ENCODE measurements at regions not wholly inside any gene's neighbourhood (a gene's known extent, or its start where the extent isn't known, plus 50 kb on each side); places are given as distances from the start of the nearest gene placed in this dataset.

DNA sequence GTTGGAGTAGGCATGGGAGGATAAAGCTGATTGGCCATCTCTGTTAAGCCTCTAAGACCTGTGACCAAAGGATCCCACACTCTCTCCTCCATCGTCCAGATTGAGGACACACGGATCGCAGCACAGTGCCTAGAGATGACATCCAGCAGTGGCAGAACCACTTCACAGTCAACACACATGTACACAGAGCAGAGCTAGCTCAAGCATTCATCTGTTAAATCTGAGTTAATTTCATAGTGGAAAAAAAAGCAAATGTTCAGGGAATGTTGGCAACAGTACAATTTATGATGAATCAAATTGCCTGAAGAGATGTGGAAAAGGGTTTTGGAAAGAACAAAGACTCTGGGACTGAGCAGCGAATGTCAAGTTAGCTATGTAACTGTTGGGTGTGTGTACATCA is 108.1 kb upstream of the PLAAT1 start (continued):
- TF ChIP-seq, protein P1, sequence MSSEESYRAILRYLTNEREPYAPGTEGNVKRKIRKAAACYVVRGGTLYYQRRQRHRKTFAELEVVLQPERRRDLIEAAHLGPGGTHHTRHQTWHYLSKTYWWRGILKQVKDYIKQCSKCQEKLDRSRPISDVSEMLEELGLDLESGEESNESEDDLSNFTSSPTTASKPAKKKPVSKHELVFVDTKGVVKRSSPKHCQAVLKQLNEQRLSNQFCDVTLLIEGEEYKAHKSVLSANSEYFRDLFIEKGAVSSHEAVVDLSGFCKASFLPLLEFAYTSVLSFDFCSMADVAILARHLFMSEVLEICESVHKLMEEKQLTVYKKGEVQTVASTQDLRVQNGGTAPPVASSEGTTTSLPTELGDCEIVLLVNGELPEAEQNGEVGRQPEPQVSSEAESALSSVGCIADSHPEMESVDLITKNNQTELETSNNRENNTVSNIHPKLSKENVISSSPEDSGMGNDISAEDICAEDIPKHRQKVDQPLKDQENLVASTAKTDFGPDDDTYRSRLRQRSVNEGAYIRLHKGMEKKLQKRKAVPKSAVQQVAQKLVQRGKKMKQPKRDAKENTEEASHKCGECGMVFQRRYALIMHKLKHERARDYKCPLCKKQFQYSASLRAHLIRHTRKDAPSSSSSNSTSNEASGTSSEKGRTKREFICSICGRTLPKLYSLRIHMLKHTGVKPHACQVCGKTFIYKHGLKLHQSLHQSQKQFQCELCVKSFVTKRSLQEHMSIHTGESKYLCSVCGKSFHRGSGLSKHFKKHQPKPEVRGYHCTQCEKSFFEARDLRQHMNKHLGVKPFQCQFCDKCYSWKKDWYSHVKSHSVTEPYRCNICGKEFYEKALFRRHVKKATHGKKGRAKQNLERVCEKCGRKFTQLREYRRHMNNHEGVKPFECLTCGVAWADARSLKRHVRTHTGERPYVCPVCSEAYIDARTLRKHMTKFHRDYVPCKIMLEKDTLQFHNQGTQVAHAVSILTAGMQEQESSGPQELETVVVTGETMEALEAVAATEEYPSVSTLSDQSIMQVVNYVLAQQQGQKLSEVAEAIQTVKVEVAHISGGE (tag by site-specific recombination; conservative IDR thresholded peaks at IDR 0.05; ENCODE audit: low read depth): no peak
- TF ChIP-seq ZNF514 (tag by site-specific recombination; IDR thresholded peaks at IDR 0.05): no peak

DNA sequence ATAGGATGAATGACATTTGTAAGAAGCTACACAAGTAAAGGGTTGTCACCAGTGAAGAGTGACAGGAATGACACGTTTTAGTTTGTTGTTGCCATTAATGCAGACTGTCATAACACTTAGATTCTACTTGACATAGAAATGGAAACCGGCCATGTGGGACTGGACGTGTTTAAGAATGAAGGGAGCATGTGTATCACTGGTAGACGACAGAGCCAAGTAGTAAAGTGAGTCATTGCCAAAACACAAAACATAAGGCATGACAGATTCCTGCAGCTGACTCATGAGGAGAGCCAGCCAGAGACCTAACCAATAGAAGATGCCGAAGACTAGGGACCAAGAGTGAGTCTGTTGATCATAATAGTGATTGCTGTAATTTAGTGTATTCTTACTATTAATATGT is 106.2 kb upstream of the PLAAT1 start:
- CTCF ChIA-PET: no interaction called here

DNA sequence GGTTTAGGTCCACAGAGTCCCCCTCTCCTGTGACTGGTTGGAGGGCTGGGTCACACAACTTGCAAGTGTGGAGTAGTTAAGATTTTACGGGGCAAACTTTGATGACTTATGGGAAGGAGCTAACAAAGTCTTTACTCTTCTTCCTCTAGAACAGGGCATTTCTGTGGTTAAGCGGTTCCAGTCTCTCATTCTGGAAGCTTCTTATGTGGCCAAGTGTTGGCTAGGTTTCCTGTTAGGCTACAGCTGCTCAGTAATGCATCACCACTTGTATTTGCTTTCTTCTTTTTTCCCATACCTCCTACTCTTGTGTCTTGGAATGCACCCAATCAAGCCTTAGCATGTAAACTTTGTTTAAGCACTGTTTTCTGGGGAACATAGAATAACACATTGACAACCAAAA is 100.6 kb upstream of the PLAAT1 start:
- POLR2A ChIA-PET: no interaction called here
- CTCF ChIA-PET: no interaction called here
- H3K4me3 ChIP-seq (ENCODE audit: low read depth, low read length): no peak overlapping the region
- no peaks in the 10 kb centered on the region for H3K9me3 ChIP-seq (ENCODE audit: control insufficient read depth, insufficient read depth, low read depth, low read length)
- no peaks in the 10 kb centered on the region for H3K4me1 ChIP-seq (ENCODE audit: control insufficient read depth, insufficient read depth, low read length)
- TF ChIP-seq GLI4 (tag by site-specific recombination; IDR thresholded peaks at IDR 0.05): no peak
- no peak for TF ChIP-seq ZNF416 (tag by site-specific recombination; IDR thresholded peaks at IDR 0.05)
- no peak for TF ChIP-seq ZNF302 (tag by site-specific recombination; IDR thresholded peaks at IDR 0.05; ENCODE audit: low read depth)
- H3K36me3 ChIP-seq (ENCODE audit: control insufficient read depth in 2 of 2, insufficient read depth in 1 of 2, low read length in 2 of 2): no peaks in the 10 kb centered on the region
- H3K27ac ChIP-seq (ENCODE audit: extremely low read depth, low read depth, low read length): no peak overlapping the region

More for the DNA sequence above, 106.2 kb upstream of the PLAAT1 start:
- Histone ChIP-seq H3K27ac (ENCODE audit: extremely low read depth, low read depth, low read length) (no peak overlapping the region), H3K4me3 (ENCODE audit: low read depth, low read length) (no peak overlapping the region), H3K36me3 (ENCODE audit: control insufficient read depth in 2 of 2, insufficient read depth in 1 of 2, low read length in 2 of 2) (no peaks in the 10 kb centered on the region), H3K9me3 (ENCODE audit: control insufficient read depth, insufficient read depth, low read depth, low read length) (no peaks in the 10 kb centered on the region), H3K4me1 (ENCODE audit: control insufficient read depth, insufficient read depth, low read length) (no peaks in the 10 kb centered on the region)
- POLR2A ChIA-PET: no interaction called here
- TF ChIP-seq TRIM28 (IDR thresholded peaks at IDR 0.05; ENCODE audit: borderline replicate concordance, low read length) (no peak), ZNF629 (tag by site-specific recombination; IDR thresholded peaks at IDR 0.05) (peak; percentile 31; the same call in 1 of the 2 replicates), ZNF529 (tag by site-specific recombination; IDR thresholded peaks at IDR 0.05; ENCODE audit: insufficient replicate concordance) (no peak), ZNF521 (tag by site-specific recombination; IDR thresholded peaks at IDR 0.05) (no peak), ZNF624 (tag by site-specific recombination; IDR thresholded peaks at IDR 0.05) (no peak), ZNF16 (tag by site-specific recombination; IDR thresholded peaks at IDR 0.05; ENCODE audit: low read depth) (no peak)
- TF ChIP-seq, protein P2, sequence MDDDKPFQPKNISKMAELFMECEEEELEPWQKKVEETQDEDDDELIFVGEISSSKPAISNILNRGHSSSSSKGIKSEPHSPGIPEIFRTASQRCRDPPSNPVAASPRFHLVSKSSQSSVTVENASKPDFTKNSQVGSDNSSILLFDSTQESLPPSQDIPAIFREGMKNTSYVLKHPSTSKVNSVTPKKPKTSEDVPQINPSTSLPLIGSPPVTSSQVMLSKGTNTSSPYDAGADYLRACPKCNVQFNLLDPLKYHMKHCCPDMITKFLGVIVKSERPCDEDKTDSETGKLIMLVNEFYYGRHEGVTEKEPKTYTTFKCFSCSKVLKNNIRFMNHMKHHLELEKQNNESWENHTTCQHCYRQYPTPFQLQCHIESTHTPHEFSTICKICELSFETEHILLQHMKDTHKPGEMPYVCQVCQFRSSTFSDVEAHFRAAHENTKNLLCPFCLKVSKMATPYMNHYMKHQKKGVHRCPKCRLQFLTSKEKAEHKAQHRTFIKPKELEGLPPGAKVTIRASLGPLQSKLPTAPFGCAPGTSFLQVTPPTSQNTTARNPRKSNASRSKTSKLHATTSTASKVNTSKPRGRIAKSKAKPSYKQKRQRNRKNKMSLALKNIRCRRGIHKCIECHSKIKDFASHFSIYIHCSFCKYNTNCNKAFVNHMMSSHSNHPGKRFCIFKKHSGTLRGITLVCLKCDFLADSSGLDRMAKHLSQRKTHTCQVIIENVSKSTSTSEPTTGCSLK (tag by site-specific recombination; IDR thresholded peaks at IDR 0.05): no peak

DNA sequence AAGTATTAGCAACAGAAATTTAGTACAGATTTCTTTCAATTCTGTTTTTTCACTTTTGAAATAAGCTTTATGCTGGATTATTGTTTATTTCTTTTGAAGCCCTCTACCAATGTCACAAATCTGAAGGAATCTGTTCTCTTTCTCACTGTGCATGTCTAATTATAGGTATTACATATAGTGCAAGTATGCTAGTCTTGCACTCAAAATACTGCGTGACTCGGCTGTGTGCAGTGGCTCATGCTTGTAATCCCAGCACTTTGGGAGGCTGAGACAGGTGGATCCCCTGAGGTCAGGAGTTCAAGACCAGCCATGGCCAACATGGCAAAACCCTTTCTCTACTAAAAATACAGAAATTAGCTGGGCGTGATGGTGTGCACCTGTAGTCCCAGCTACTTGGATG is 95.8 kb upstream of the PLAAT1 start:
- POLR2A ChIA-PET: no interaction called here
- no peak overlapping the region for H3K27ac ChIP-seq (ENCODE audit: extremely low read depth, low read depth, low read length)
- CTCF ChIA-PET: interaction anchor here (0.7 kb wide), 1 partner anchor 44 kb away, joined by 4 read pairs; no protein-coding TSS in a partner anchor

More for the DNA sequence above, 95.8 kb upstream of the PLAAT1 start:
- Histone ChIP-seq H3K4me3 (ENCODE audit: low read depth, low read length) (no peak overlapping the region), H3K4me1 (ENCODE audit: control insufficient read depth, insufficient read depth, low read length) (no peaks in the 10 kb centered on the region), H3K36me3 (ENCODE audit: control insufficient read depth in 2 of 2, insufficient read depth in 1 of 2, low read length in 2 of 2) (no peaks in the 10 kb centered on the region), H3K9me3 (ENCODE audit: control insufficient read depth, insufficient read depth, low read depth, low read length) (no peaks in the 10 kb centered on the region)
- TF ChIP-seq ZEB2 (tag by site-specific recombination; IDR thresholded peaks at IDR 0.05): no peak
- no peak for TF ChIP-seq ZNF23 (tag by site-specific recombination; IDR thresholded peaks at IDR 0.05; ENCODE audit: borderline replicate concordance)
- TF ChIP-seq, protein P3, sequence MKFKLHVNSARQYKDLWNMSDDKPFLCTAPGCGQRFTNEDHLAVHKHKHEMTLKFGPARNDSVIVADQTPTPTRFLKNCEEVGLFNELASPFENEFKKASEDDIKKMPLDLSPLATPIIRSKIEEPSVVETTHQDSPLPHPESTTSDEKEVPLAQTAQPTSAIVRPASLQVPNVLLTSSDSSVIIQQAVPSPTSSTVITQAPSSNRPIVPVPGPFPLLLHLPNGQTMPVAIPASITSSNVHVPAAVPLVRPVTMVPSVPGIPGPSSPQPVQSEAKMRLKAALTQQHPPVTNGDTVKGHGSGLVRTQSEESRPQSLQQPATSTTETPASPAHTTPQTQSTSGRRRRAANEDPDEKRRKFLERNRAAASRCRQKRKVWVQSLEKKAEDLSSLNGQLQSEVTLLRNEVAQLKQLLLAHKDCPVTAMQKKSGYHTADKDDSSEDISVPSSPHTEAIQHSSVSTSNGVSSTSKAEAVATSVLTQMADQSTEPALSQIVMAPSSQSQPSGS (tag by site-specific recombination; IDR thresholded peaks at IDR 0.05; ENCODE audit: low read depth): no peak
- no peak for TF ChIP-seq GLIS1 (tag by site-specific recombination; IDR thresholded peaks at IDR 0.05)
- TF ChIP-seq ZFHX2 (tag by site-specific recombination; conservative IDR thresholded peaks at IDR 0.05): no peak
- no peak for TF ChIP-seq ZNF544 (tag by site-specific recombination; IDR thresholded peaks at IDR 0.05)
